CD14-positive monocyte (primary cell): ENCODE measurements at regions not wholly inside any gene's neighbourhood (a gene's known extent, or its start where the extent isn't known, plus 50 kb on each side); places are given as distances from the start of the nearest gene placed in this dataset.

ENCODE experiments used
- DNase-seq, 3 donors: peaks; one replicate each; pipeline ENCODE4 v3.0.0-alpha.2; 2011 to 2022
- H2AFZ ChIP-seq: 2 replicates; pipeline ENCODE4 v1.6.0; 2012; ENCODE audit warnings: mild to moderate bottlenecking, low read depth, low read length, inconsistent platforms; ENCODE audit not compliant: insufficient read depth, poor library complexity, severe bottlenecking
- H3K27ac ChIP-seq, 2 donors: 1 replicate in 1 of 2; 2 replicates in 1 of 2; pipeline ENCODE4 v1.5.1; 2012 to 2013; ENCODE audit warnings: low read length in 2 of 2, control low read depth in 1 of 2, inconsistent platforms in 1 of 2, low read depth in 1 of 2, mild to moderate bottlenecking in 1 of 2
- H3K27me3 ChIP-seq, 2 donors: one replicate each; pipeline versions ENCODE4 v1.6.0 to v1.6.1; 2011 to 2013; ENCODE audit warnings: low read length in 2 of 2; ENCODE audit not compliant: control insufficient read depth in 2 of 2, insufficient read depth in 2 of 2
- H3K36me3 ChIP-seq, 2 donors: replicated peaks in 1 of 2; 1 replicate in 1 of 2; 2 replicates in 1 of 2; pipeline versions ENCODE4 v1.5.1 to v1.6.1; 2012 to 2013; ENCODE audit warnings: low read length in 2 of 2, control low read depth in 1 of 2, inconsistent platforms in 1 of 2, mild to moderate bottlenecking in 1 of 2; ENCODE audit not compliant: insufficient read depth in 2 of 2, control insufficient read depth in 1 of 2
- H3K4me1 ChIP-seq, 2 donors: 1 replicate in 1 of 2; 2 replicates in 1 of 2; pipeline versions ENCODE4 v1.5.1 to v1.6.1; 2012 to 2013; ENCODE audit warnings: low read length in 2 of 2, control low read depth in 1 of 2, inconsistent platforms in 1 of 2, mild to moderate bottlenecking in 1 of 2, moderate library complexity in 1 of 2; ENCODE audit not compliant: insufficient read depth in 2 of 2, control insufficient read depth in 1 of 2
- H3K4me2 ChIP-seq: replicated peaks from 2 replicates; pipeline ENCODE3; 2012; ENCODE audit warnings: low read length, moderate library complexity, mild to moderate bottlenecking; ENCODE audit not compliant: poor library complexity, severe bottlenecking; ENCODE audit errors: extremely low read depth
- H3K4me3 ChIP-seq, 3 experiments: fragments of 200-600 bp in 1 of 3; sonication (generic) in 1 of 3; replicated peaks in 1 of 3; 1 replicate in 2 of 3; 2 replicates in 1 of 3; pipeline ENCODE4 v1.5.1; 2011 to 2013; ENCODE audit warnings: low read length in 3 of 3, mild to moderate bottlenecking in 3 of 3, control low read depth in 2 of 3, low read depth in 2 of 3, inconsistent platforms in 1 of 3, moderate library complexity in 1 of 3
- H3K79me2 ChIP-seq: 2 replicates; pipeline ENCODE4 v1.6.0; 2012; ENCODE audit warnings: mild to moderate bottlenecking, control low read depth, inconsistent platforms, low read length, moderate library complexity; ENCODE audit not compliant: insufficient read depth
- H3K9ac ChIP-seq: 2 replicates; pipeline ENCODE4 v1.6.0; 2017; ENCODE audit warnings: low read length, mild to moderate bottlenecking; ENCODE audit not compliant: insufficient read depth, poor library complexity, severe bottlenecking
- H3K9me3 ChIP-seq, 2 donors: replicated peaks in 1 of 2; 1 replicate in 1 of 2; 2 replicates in 1 of 2; pipeline versions ENCODE4 v1.5.1 to v1.6.1; 2012 to 2013; ENCODE audit warnings: low read length in 2 of 2, control low read depth in 1 of 2; ENCODE audit not compliant: control insufficient read depth in 1 of 2, insufficient read depth in 1 of 2
- H4K20me1 ChIP-seq: 2 replicates; pipeline ENCODE4 v1.6.0; 2012; ENCODE audit warnings: mild to moderate bottlenecking, low read length, control low read depth, moderate library complexity; ENCODE audit not compliant: insufficient read depth
- H3K27ac Mint-ChIP-seq, 7 donors: one replicate each; pipeline ENCODE4 v1.8.0; 2020; ENCODE audit warnings: mild to moderate bottlenecking in 7 of 7, mixed read lengths in 7 of 7, moderate library complexity in 6 of 7, inconsistent platforms in 2 of 7
- H3K27me3 Mint-ChIP-seq, 3 donors: one replicate each; pipeline ENCODE4 v1.8.0; 2021 to 2022; ENCODE audit warnings: low read depth in 3 of 3, mild to moderate bottlenecking in 3 of 3, mixed read lengths in 3 of 3, moderate library complexity in 3 of 3, inconsistent platforms in 1 of 3
- H3K36me3 Mint-ChIP-seq, 2 donors: one replicate each; pipeline ENCODE4 v1.8.0; 2020; ENCODE audit warnings: mixed read lengths in 2 of 2, inconsistent platforms in 1 of 2, mild to moderate bottlenecking in 1 of 2
- H3K4me1 Mint-ChIP-seq: one replicate; pipeline ENCODE4 v1.8.0; 2020; ENCODE audit warnings: mild to moderate bottlenecking, mixed read lengths
- H3K4me3 Mint-ChIP-seq, 2 donors: one replicate each; pipeline ENCODE4 v1.8.0; 2020; ENCODE audit warnings: mild to moderate bottlenecking in 2 of 2, mixed read lengths in 2 of 2, moderate library complexity in 1 of 2
- H3K9me3 Mint-ChIP-seq, 7 donors: one replicate each; pipeline ENCODE4 v1.8.0; 2020 to 2022; ENCODE audit warnings: mixed read lengths in 7 of 7, mild to moderate bottlenecking in 6 of 7, moderate library complexity in 6 of 7, inconsistent platforms in 2 of 7
- CTCF ChIP-seq: fragments of 200-600 bp; IDR thresholded peaks from one replicate; pipeline ENCODE4 v1.8.0; 2022; ENCODE audit warnings: antibody characterized with exemption, mild to moderate bottlenecking
- WGBS: methylation state at CpG from one replicate; pipeline ENCODE4 v1.1.5; 2013; ENCODE audit warnings: missing lambda C conversion rate; ENCODE audit not compliant: insufficient coverage; 5-methylcytosine and 5-hydroxymethylcytosine counted together
- intact Hi-C, 2 donors: fragments of 100-400 bp; cut with micrococcal nuclease; formaldehyde crosslinking; loops; one replicate each; pipeline versions ENCODE4 v1.15.0 to v1.15.1; 2023

- WGBS = 75% methylated on average over 1 of the region's 4 CpGs
- intact Hi-C loops = no loop called here
- Histone ChIP-seq H3K79me2 (no peaks in the 10 kb centered on the region), H4K20me1 (no peaks in the 10 kb centered on the region), H3K36me3 (no peaks in the 10 kb centered on the region), H3K27me3 (no peaks in the 10 kb centered on the region), H3K27ac (no peak overlapping the region), H3K4me3 (no peak overlapping the region), H2AFZ (no peak overlapping the region), H3K4me1 (no peaks in the 10 kb centered on the region), H3K9ac (no peak overlapping the region), H3K9me3 (peaks cover 0 to 4% of the 10 kb centered on the region in 2 donors), H3K4me2 (no peak overlapping the region)
- Mint-ChIP-seq H3K27ac (no peak overlapping the region), H3K9me3 (peaks cover 0 to 8% (median 6%) of the 10 kb centered on the region in 7 donors), H3K4me1 (no peaks in the 10 kb centered on the region), H3K36me3 (no peaks in the 10 kb centered on the region), H3K4me3 (no peak overlapping the region), H3K27me3 (peaks cover 5 to 6% (median 6%) of the 10 kb centered on the region in 3 donors)
- DNase-seq = no peak
- TF ChIP-seq CTCF = no peak
These were observed 223.8 kb downstream of the PTPRU start for GRCh38 chr1:29460041-29460610.

- Histone ChIP-seq H4K20me1 (no peaks in the 10 kb centered on the region), H3K79me2 (no peaks in the 10 kb centered on the region), H3K9ac (no peak overlapping the region), H3K4me2 (no peak overlapping the region), H3K27ac (no peak overlapping the region), H2AFZ (no peak overlapping the region), H3K4me1 (no peaks in the 10 kb centered on the region), H3K9me3 (peaks cover 0 to 4% of the 10 kb centered on the region in 2 donors), H3K27me3 (no peaks in the 10 kb centered on the region), H3K4me3 (no peak overlapping the region), H3K36me3 (no peaks in the 10 kb centered on the region)
- H3K4me3 Mint-ChIP-seq = no peak overlapping the region
- peaks cover 0 to 8% (median 6%) of the 10 kb centered on the region in 7 donors for H3K9me3 Mint-ChIP-seq
- intact Hi-C loops = no loop called here
- 97% methylated on average over 5 of the region's 6 CpGs for WGBS
- no peak overlapping the region for H3K27ac Mint-ChIP-seq
- H3K4me1 Mint-ChIP-seq = no peaks in the 10 kb centered on the region
- peaks cover 5 to 6% (median 6%) of the 10 kb centered on the region in 3 donors for H3K27me3 Mint-ChIP-seq
- TF ChIP-seq CTCF = no peak
- H3K36me3 Mint-ChIP-seq = no peaks in the 10 kb centered on the region
- no peak for DNase-seq
These were observed 223.3 kb downstream of the PTPRU start for GRCh38 chr1:29459620-29459945.
